Keratinocyte (primary cell): ENCODE measurements at regions not wholly inside any gene's neighbourhood (a gene's known extent, or its start where the extent isn't known, plus 50 kb on each side); places are given as distances from the start of the nearest gene placed in this dataset.

Source experiments
- EZH2 ChIP-seq: IDR thresholded peaks from one replicate; pipeline ENCODE4 v1.6.1; 2012; ENCODE audit warnings: inconsistent platforms, mild to moderate bottlenecking, low read length, moderate library complexity
- TF ChIP-seq, protein P1 (sequence below), 3 experiments: IDR thresholded peaks in 1 of 3; conservative IDR thresholded peaks in 1 of 3; optimal IDR thresholded peaks in 1 of 3; 2 replicates in 2 of 3; 3 replicates in 1 of 3; pipeline versions ENCODE3 to v1.5.1; 2011; ENCODE audit warnings: low read length in 3 of 3, mild to moderate bottlenecking in 3 of 3, moderate library complexity in 2 of 3, control low read depth in 1 of 3, inconsistent platforms in 1 of 3; ENCODE audit not compliant: insufficient read depth in 2 of 3; ENCODE audit errors: extremely low read depth in 1 of 3

DNA sequence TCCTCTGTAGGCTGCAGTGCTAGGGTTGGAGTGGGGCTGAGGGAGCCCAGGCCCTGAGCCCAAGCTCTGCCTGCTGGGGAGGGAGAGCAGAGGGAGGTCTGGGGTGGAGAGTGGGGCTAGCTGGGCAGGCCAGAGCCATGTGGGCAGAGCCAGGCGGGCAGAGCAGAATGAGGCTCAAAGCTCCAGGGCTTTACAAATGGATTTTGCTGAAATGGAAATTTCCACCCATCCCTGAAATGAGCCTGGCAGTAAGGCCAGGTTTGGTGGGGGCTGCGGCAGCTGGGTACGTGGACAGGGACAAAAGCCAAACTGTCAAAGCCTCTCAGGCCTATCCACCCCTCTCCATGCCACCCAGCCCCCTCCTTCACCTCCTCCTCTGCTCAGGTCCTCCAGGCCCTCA is 74.2 kb upstream of the ARAP3 start:
- TF ChIP-seq, protein P1, sequence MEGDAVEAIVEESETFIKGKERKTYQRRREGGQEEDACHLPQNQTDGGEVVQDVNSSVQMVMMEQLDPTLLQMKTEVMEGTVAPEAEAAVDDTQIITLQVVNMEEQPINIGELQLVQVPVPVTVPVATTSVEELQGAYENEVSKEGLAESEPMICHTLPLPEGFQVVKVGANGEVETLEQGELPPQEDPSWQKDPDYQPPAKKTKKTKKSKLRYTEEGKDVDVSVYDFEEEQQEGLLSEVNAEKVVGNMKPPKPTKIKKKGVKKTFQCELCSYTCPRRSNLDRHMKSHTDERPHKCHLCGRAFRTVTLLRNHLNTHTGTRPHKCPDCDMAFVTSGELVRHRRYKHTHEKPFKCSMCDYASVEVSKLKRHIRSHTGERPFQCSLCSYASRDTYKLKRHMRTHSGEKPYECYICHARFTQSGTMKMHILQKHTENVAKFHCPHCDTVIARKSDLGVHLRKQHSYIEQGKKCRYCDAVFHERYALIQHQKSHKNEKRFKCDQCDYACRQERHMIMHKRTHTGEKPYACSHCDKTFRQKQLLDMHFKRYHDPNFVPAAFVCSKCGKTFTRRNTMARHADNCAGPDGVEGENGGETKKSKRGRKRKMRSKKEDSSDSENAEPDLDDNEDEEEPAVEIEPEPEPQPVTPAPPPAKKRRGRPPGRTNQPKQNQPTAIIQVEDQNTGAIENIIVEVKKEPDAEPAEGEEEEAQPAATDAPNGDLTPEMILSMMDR (optimal IDR thresholded peaks at IDR 0.05 in 1 of 3, IDR thresholded peaks at IDR 0.05 in 1 of 3, conservative IDR thresholded peaks at IDR 0.05 in 1 of 3; ENCODE audit: extremely low read depth in 1 of 3, insufficient read depth in 2 of 3, low read length in 3 of 3): no peak
- TF ChIP-seq EZH2: no peak
